ENCODE measurements at regions not wholly inside any gene's neighbourhood (a gene's known extent, or its start where the extent isn't known, plus 50 kb on each side); places are given as distances from the start of the nearest gene placed in this dataset.

- TF ChIP-seq CTCF (IDR thresholded peaks at IDR 0.05) (no peak), REST (IDR thresholded peaks at IDR 0.05; ENCODE audit: insufficient read depth in 1 of 2, low read depth in 2 of 2, low read length in 1 of 2) (no peak), POLR2AphosphoS5 (IDR thresholded peaks at IDR 0.05; ENCODE audit: low read depth, low read length) (no peak)
These were observed 83.7 kb upstream of the TRIM77 start for GRCh38 chr11:89626366-89626765.

All from Panc1 (cell line).